ENCODE measurements at regions not wholly inside any gene's neighbourhood (a gene's known extent, or its start where the extent isn't known, plus 50 kb on each side); places are given as distances from the start of the nearest gene placed in this dataset.

- H2BK120ac ChIP-seq (ENCODE audit: low read depth, low read length) = no peak overlapping the region
- H3K4me3 ChIP-seq (ENCODE audit: insufficient read depth in 1 of 2, low read depth in 1 of 2, low read length in 2 of 2) = no peak overlapping the region
- no peak overlapping the region for H3K9ac ChIP-seq (ENCODE audit: low read length)
- H3K23ac ChIP-seq (ENCODE audit: low read length in 2 of 2) = no peak overlapping the region
- H2AFZ ChIP-seq (ENCODE audit: low read depth, low read length) = no peak overlapping the region
- no peak overlapping the region for H3K4me2 ChIP-seq (ENCODE audit: low read length, poor library complexity, severe bottlenecking)
- H4K91ac ChIP-seq (ENCODE audit: low read length) = no peak overlapping the region
- no peak overlapping the region for H2BK15ac ChIP-seq (ENCODE audit: low read depth, poor library complexity, severe bottlenecking)
- no peak overlapping the region for H2BK12ac ChIP-seq (ENCODE audit: low read length in 2 of 2)
- H3K79me1 ChIP-seq (replicated peaks; ENCODE audit: low read length, poor library complexity, severe bottlenecking) = no peaks in the 10 kb centered on the region
- H3K18ac ChIP-seq (ENCODE audit: low read depth in 1 of 2, low read length in 2 of 2) = no peak overlapping the region
- no peak overlapping the region for H2BK5ac ChIP-seq (ENCODE audit: low read depth, low read length, poor library complexity, severe bottlenecking)
- H3K4ac ChIP-seq (ENCODE audit: low read depth in 1 of 2, low read length in 2 of 2) = no peak overlapping the region
- H3K27ac ChIP-seq (ENCODE audit: low read length, poor library complexity, severe bottlenecking) = no peak overlapping the region
- no peaks in the 10 kb centered on the region for H3K27me3 ChIP-seq (ENCODE audit: control insufficient read depth in 1 of 2, insufficient read depth in 1 of 2, low read length in 2 of 2)
- H2AK5ac ChIP-seq (ENCODE audit: low read length, severe bottlenecking) = no peak overlapping the region
- no peak overlapping the region for H3K14ac ChIP-seq (ENCODE audit: low read length in 2 of 2)
- 100% methylated on average over 1 of the region's 1 CpG for WGBS
- no peak overlapping the region for H4K8ac ChIP-seq (ENCODE audit: low read length)
- no peaks in the 10 kb centered on the region for H3K36me3 ChIP-seq (ENCODE audit: control insufficient read depth in 1 of 2, insufficient read depth in 2 of 2, low read depth in 1 of 2, low read length in 2 of 2)
- no peak for DNase-seq
- H3K4me1 ChIP-seq (ENCODE audit: control insufficient read depth, insufficient read depth, low read depth, low read length) = no peaks in the 10 kb centered on the region
- H3K9me3 ChIP-seq (ENCODE audit: control insufficient read depth, low read length) = no peaks in the 10 kb centered on the region
These were observed 326.4 kb upstream of the PDE4D start for GRCh38 chr5:60219921-60220320.

- no peaks in the 10 kb centered on the region for H3K36me3 ChIP-seq (ENCODE audit: control insufficient read depth in 1 of 2, insufficient read depth in 2 of 2, low read depth in 1 of 2, low read length in 2 of 2)
- no peak overlapping the region for H3K27ac ChIP-seq (ENCODE audit: low read length, poor library complexity, severe bottlenecking)
- H2AK5ac ChIP-seq (ENCODE audit: low read length, severe bottlenecking) = no peak overlapping the region
- H3K18ac ChIP-seq (ENCODE audit: low read depth in 1 of 2, low read length in 2 of 2) = peak overlapping the region in 1 of 2 experiments; percentile 24
- no peak overlapping the region for H4K8ac ChIP-seq (ENCODE audit: low read length)
- no peak overlapping the region for H2AFZ ChIP-seq (ENCODE audit: low read depth, low read length)
- no peaks in the 10 kb centered on the region for H3K9me3 ChIP-seq (ENCODE audit: control insufficient read depth, low read length)
- peaks cover 1% of the 10 kb centered on the region for H3K4me1 ChIP-seq (ENCODE audit: control insufficient read depth, insufficient read depth, low read depth, low read length)
- H2BK12ac ChIP-seq (ENCODE audit: low read length in 2 of 2) = no peak overlapping the region
- no peak overlapping the region for H2BK15ac ChIP-seq (ENCODE audit: low read depth, poor library complexity, severe bottlenecking)
- WGBS = 84% methylated on average over 14 of the region's 17 CpGs
- H3K4me2 ChIP-seq (ENCODE audit: low read length, poor library complexity, severe bottlenecking) = no peak overlapping the region
- H3K14ac ChIP-seq (ENCODE audit: low read length in 2 of 2) = no peak overlapping the region
- H3K23ac ChIP-seq (ENCODE audit: low read length in 2 of 2) = no peak overlapping the region
- H3K4me3 ChIP-seq (ENCODE audit: insufficient read depth in 1 of 2, low read depth in 1 of 2, low read length in 2 of 2) = no peak overlapping the region
- H3K4ac ChIP-seq (ENCODE audit: low read depth in 1 of 2, low read length in 2 of 2) = no peak overlapping the region
- no peak overlapping the region for H2BK5ac ChIP-seq (ENCODE audit: low read depth, low read length, poor library complexity, severe bottlenecking)
- DNase-seq = no peak
- no peak overlapping the region for H2BK120ac ChIP-seq (ENCODE audit: low read depth, low read length)
- H3K27me3 ChIP-seq (ENCODE audit: control insufficient read depth in 1 of 2, insufficient read depth in 1 of 2, low read length in 2 of 2) = peaks cover 0 to 5% of the 10 kb centered on the region in 2 experiments
- no peak overlapping the region for H4K91ac ChIP-seq (ENCODE audit: low read length)
- no peak overlapping the region for H3K9ac ChIP-seq (ENCODE audit: low read length)
- H3K79me1 ChIP-seq (replicated peaks; ENCODE audit: low read length, poor library complexity, severe bottlenecking) = no peaks in the 10 kb centered on the region
These were observed 317.3 kb upstream of the PDE4D start for GRCh38 chr5:60210810-60211209.

DNA sequence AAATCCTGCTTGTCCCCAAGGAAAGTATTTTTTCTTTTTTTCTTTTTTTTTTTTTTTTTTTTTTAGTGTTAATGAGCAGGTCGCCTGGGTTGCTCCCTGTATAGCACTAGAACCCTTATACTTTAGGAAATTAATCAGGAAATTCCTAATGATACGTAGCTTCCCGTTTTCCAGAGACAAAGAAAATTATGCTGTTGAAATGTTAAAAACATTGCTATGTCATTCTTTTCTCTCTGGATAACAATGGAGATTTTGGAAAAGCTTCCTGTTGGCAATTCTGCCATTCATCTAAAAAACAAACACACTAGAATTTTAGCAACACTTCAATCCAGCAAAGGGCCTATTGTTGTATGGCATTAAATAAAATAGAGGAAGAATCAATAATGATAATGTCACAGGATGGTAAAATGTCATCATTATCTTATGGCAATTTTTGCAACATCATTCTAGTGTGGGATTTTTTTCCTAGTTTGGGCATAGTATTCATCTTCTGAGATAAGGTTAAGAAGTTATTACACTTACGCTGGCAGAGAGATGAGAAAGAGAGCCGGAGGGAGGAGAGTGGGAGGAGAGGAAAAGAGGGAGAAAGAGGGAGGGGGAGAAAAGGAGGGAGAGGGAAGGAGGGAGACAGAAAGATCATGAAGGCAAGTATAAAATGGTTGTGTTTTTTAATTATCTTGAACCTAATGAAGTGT, 315.8 kb upstream of the PDE4D start:
- WGBS = 83% methylated on average over 2 of the region's 5 CpGs
- Histone ChIP-seq H3K27me3 (ENCODE audit: control insufficient read depth in 1 of 2, insufficient read depth in 1 of 2, low read length in 2 of 2) (peaks cover 0 to 5% of the 10 kb centered on the region in 2 experiments), H2BK12ac (ENCODE audit: low read length in 2 of 2) (no peak overlapping the region), H3K4me3 (ENCODE audit: insufficient read depth in 1 of 2, low read depth in 1 of 2, low read length in 2 of 2) (no peak overlapping the region), H3K4ac (ENCODE audit: low read depth in 1 of 2, low read length in 2 of 2) (no peak overlapping the region), H3K14ac (ENCODE audit: low read length in 2 of 2) (no peak overlapping the region), H3K4me2 (ENCODE audit: low read length, poor library complexity, severe bottlenecking) (no peak overlapping the region), H2BK15ac (ENCODE audit: low read depth, poor library complexity, severe bottlenecking) (no peak overlapping the region), H3K9me3 (ENCODE audit: control insufficient read depth, low read length) (no peaks in the 10 kb centered on the region), H4K91ac (ENCODE audit: low read length) (no peak overlapping the region), H3K9ac (ENCODE audit: low read length) (no peak overlapping the region), H3K27ac (ENCODE audit: low read length, poor library complexity, severe bottlenecking) (no peak overlapping the region), H3K23ac (ENCODE audit: low read length in 2 of 2) (no peak overlapping the region), H2BK5ac (ENCODE audit: low read depth, low read length, poor library complexity, severe bottlenecking) (no peak overlapping the region), H3K4me1 (ENCODE audit: control insufficient read depth, insufficient read depth, low read depth, low read length) (peaks cover 1% of the 10 kb centered on the region), H2AK5ac (ENCODE audit: low read length, severe bottlenecking) (no peak overlapping the region), H3K18ac (ENCODE audit: low read depth in 1 of 2, low read length in 2 of 2) (no peak overlapping the region), H2AFZ (ENCODE audit: low read depth, low read length) (no peak overlapping the region), H3K36me3 (ENCODE audit: control insufficient read depth in 1 of 2, insufficient read depth in 2 of 2, low read depth in 1 of 2, low read length in 2 of 2) (no peaks in the 10 kb centered on the region), H2BK120ac (ENCODE audit: low read depth, low read length) (no peak overlapping the region), H3K79me1 (replicated peaks; ENCODE audit: low read length, poor library complexity, severe bottlenecking) (no peaks in the 10 kb centered on the region), H4K8ac (ENCODE audit: low read length) (no peak overlapping the region)
- DNase-seq = no peak

DNA sequence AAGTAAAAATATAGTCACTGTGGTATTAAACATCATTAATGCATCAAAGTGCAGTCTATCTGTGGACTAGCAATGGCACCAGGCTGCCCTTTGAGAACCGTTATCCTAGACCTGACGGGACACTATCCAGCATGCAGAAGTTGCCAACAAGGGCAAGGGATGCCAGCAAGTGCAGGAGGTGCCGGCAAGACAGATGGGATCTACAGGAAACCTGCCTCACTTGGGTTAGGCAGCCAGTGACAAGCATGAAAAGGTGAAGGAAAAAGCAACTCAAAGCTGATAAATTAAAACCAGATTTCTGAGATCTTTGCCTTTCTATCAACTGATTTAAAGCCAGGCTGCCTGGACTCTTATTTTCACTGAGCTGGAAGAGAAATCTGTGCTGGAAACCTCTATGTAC, 315.2 kb upstream of the PDE4D start:
- no peak overlapping the region for H3K27ac ChIP-seq (ENCODE audit: low read length, poor library complexity, severe bottlenecking)
- H3K18ac ChIP-seq (ENCODE audit: low read depth in 1 of 2, low read length in 2 of 2) = no peak overlapping the region
- no peak overlapping the region for H2BK5ac ChIP-seq (ENCODE audit: low read depth, low read length, poor library complexity, severe bottlenecking)
- H3K9me3 ChIP-seq (ENCODE audit: control insufficient read depth, low read length) = no peaks in the 10 kb centered on the region
- no peak overlapping the region for H4K8ac ChIP-seq (ENCODE audit: low read length)
- no peak overlapping the region for H3K4ac ChIP-seq (ENCODE audit: low read depth in 1 of 2, low read length in 2 of 2)
- H3K36me3 ChIP-seq (ENCODE audit: control insufficient read depth in 1 of 2, insufficient read depth in 2 of 2, low read depth in 1 of 2, low read length in 2 of 2) = no peaks in the 10 kb centered on the region
- peaks cover 1% of the 10 kb centered on the region for H3K4me1 ChIP-seq (ENCODE audit: control insufficient read depth, insufficient read depth, low read depth, low read length)
- H3K14ac ChIP-seq (ENCODE audit: low read length in 2 of 2) = no peak overlapping the region
- peaks cover 0 to 5% of the 10 kb centered on the region in 2 experiments for H3K27me3 ChIP-seq (ENCODE audit: control insufficient read depth in 1 of 2, insufficient read depth in 1 of 2, low read length in 2 of 2)
- 100% methylated on average over 3 of the region's 3 CpGs for WGBS
- no peak overlapping the region for H2AK5ac ChIP-seq (ENCODE audit: low read length, severe bottlenecking)
- no peak overlapping the region for H4K91ac ChIP-seq (ENCODE audit: low read length)
- H2BK120ac ChIP-seq (ENCODE audit: low read depth, low read length) = no peak overlapping the region
- no peak overlapping the region for H2BK15ac ChIP-seq (ENCODE audit: low read depth, poor library complexity, severe bottlenecking)
- H2BK12ac ChIP-seq (ENCODE audit: low read length in 2 of 2) = no peak overlapping the region
- H3K79me1 ChIP-seq (replicated peaks; ENCODE audit: low read length, poor library complexity, severe bottlenecking) = no peaks in the 10 kb centered on the region
- H3K4me2 ChIP-seq (ENCODE audit: low read length, poor library complexity, severe bottlenecking) = no peak overlapping the region
- no peak for DNase-seq
- H3K9ac ChIP-seq (ENCODE audit: low read length) = no peak overlapping the region
- no peak overlapping the region for H2AFZ ChIP-seq (ENCODE audit: low read depth, low read length)
- no peak overlapping the region for H3K4me3 ChIP-seq (ENCODE audit: insufficient read depth in 1 of 2, low read depth in 1 of 2, low read length in 2 of 2)
- H3K23ac ChIP-seq (ENCODE audit: low read length in 2 of 2) = no peak overlapping the region
